OCI-LY1 (cell line): ENCODE measurements at regions not wholly inside any gene's neighbourhood (a gene's known extent, or its start where the extent isn't known, plus 50 kb on each side); places are given as distances from the start of the nearest gene placed in this dataset.

Experiments used
- H2AFZ ChIP-seq: fragments of 200-600 bp; sonication (generic), shearing (Covaris generic); 2 replicates; pipeline ENCODE4 v1.6.0; 2014; ENCODE audit warnings: antibody characterized with exemption, mild to moderate bottlenecking, low read length
- H3F3A ChIP-seq: fragments of 200-600 bp; sonication (generic), shearing (Covaris generic); 2 replicates; pipeline ENCODE4 v1.6.0; 2014; ENCODE audit warnings: mild to moderate bottlenecking, antibody characterized with exemption, low read length, moderate library complexity; ENCODE audit not compliant: insufficient read depth
- H3K27ac ChIP-seq: fragments of 200-600 bp; sonication (generic); 2 replicates; pipeline ENCODE4 v1.5.1; 2014; ENCODE audit warnings: low read length, mixed run types, mild to moderate bottlenecking, low read depth; ENCODE audit not compliant: poor library complexity, severe bottlenecking
- H3K27me3 ChIP-seq: fragments of 200-600 bp; sonication (generic); 2 replicates; pipeline ENCODE4 v1.6.0; 2014; ENCODE audit warnings: antibody characterized with exemption, mild to moderate bottlenecking, low read length, moderate library complexity; ENCODE audit not compliant: insufficient read depth
- H3K36me3 ChIP-seq: fragments of 200-600 bp; sonication (generic); 2 replicates; pipeline ENCODE4 v1.6.1; 2014; ENCODE audit warnings: mild to moderate bottlenecking, antibody characterized with exemption, low read length, moderate library complexity, mixed read lengths; ENCODE audit not compliant: insufficient read depth
- H3K4me1 ChIP-seq: fragments of 200-600 bp; sonication (generic); 2 replicates; pipeline ENCODE4 v1.5.1; 2014; ENCODE audit warnings: mild to moderate bottlenecking, low read length, moderate library complexity; ENCODE audit not compliant: insufficient read depth, severe bottlenecking
- H3K4me2 ChIP-seq: fragments of 200-600 bp; sonication (generic), shearing (Covaris generic); 2 replicates; pipeline ENCODE4 v1.6.1; 2014; ENCODE audit warnings: low read length
- H3K4me3 ChIP-seq: fragments of 200-600 bp; sonication (generic); 2 replicates; pipeline ENCODE4 v1.5.1; 2014; ENCODE audit warnings: low read length, low read depth, mild to moderate bottlenecking, mixed read lengths; ENCODE audit not compliant: poor library complexity, severe bottlenecking
- H3K79me2 ChIP-seq: fragments of 200-600 bp; shearing (Covaris generic); 2 replicates; pipeline ENCODE4 v1.6.1; 2016; ENCODE audit warnings: mixed run types, low read length, mixed read lengths; ENCODE audit not compliant: insufficient read depth
- H3K9ac ChIP-seq: fragments of 200-600 bp; sonication (generic), shearing (Covaris generic); 2 replicates; pipeline ENCODE4 v1.6.1; 2014; ENCODE audit warnings: mild to moderate bottlenecking, low read length, mixed read lengths
- H3K9me2 ChIP-seq: fragments of 200-600 bp; sonication (generic), shearing (Covaris generic); 2 replicates; pipeline ENCODE4 v1.6.1; 2014; ENCODE audit warnings: low read depth, mild to moderate bottlenecking, low read length, mixed read lengths
- H3K9me3 ChIP-seq: fragments of 200-600 bp; shearing (Covaris generic); 2 replicates; pipeline ENCODE4 v1.6.1; 2014; ENCODE audit warnings: low read length, mixed read lengths
- H4K20me1 ChIP-seq: fragments of 200-600 bp; sonication (generic), shearing (Covaris generic); 2 replicates; pipeline ENCODE4 v1.6.0; 2016; ENCODE audit warnings: mild to moderate bottlenecking, low read length; ENCODE audit not compliant: insufficient read depth
- EZH2 ChIP-seq: fragments of 200-600 bp; sonication (generic), shearing (Covaris generic); IDR thresholded peaks from 2 replicates; pipeline ENCODE4 v1.8.0; 2017; ENCODE audit warnings: borderline replicate concordance, mixed run types, mild to moderate bottlenecking, antibody characterized with exemption, low read length, moderate library complexity, mixed read lengths
- TF ChIP-seq, protein P1 (sequence below): fragments of 200-600 bp; sonication (generic), shearing (Covaris generic); IDR thresholded peaks from 2 replicates; pipeline ENCODE4 v1.5.1; 2017; ENCODE audit warnings: mild to moderate bottlenecking, antibody characterized with exemption, low read length, moderate library complexity, mixed read lengths

GRCh38 chr1:212520746-212521145 is 87.8 kb upstream of the ATF3 start:
- Histone ChIP-seq H3K79me2 (no peaks in the 10 kb centered on the region), H3K27ac (no peak overlapping the region), H2AFZ (no peak overlapping the region)

DNA sequence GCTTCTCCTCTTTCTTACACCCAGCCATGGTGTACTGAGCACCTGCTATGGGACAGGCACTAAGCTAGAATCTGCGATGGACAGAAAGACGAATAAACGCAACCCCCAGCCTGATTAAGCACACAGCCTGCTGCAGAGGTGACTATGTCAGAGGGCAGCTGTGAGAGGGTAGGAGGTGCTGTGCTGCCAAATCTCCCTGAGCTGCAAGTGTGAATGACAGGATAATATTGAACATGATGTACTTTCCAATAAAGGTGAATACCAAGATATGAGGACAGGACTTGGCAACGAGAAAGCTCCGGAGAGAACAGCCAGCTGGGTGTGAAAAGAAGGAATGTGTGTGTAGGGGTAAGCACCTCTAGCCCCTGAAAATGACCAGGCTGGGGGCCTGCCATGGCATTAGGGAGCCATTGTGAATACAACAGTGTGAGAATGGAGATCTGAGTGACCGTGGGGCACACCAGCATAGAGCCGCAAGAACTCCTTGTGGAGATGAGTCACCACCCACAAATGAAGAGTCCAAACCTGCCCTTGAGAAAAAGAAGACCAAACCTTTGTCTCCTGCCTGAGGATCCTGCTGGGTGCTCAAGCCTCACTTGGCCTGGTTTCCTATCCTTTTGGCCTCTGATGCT is 83.0 kb upstream of the ATF3 start:
- Histone ChIP-seq H3K36me3 (no peaks in the 10 kb centered on the region), H3K4me1 (no peaks in the 10 kb centered on the region), H3K9me3 (no peaks in the 10 kb centered on the region), H3K9ac (no peak overlapping the region), H4K20me1 (no peaks in the 10 kb centered on the region), H3K27me3 (peaks cover 3% of the 10 kb centered on the region; the same call in 1 of the 2 replicates), H2AFZ (no peak overlapping the region), H3K4me2 (no peak overlapping the region), H3K27ac (no peak overlapping the region), H3K9me2 (no peaks in the 10 kb centered on the region), H3K79me2 (no peaks in the 10 kb centered on the region), H3F3A (no peaks in the 10 kb centered on the region), H3K4me3 (no peak overlapping the region)
- TF ChIP-seq EZH2, result no peak
- TF ChIP-seq, protein P1, sequence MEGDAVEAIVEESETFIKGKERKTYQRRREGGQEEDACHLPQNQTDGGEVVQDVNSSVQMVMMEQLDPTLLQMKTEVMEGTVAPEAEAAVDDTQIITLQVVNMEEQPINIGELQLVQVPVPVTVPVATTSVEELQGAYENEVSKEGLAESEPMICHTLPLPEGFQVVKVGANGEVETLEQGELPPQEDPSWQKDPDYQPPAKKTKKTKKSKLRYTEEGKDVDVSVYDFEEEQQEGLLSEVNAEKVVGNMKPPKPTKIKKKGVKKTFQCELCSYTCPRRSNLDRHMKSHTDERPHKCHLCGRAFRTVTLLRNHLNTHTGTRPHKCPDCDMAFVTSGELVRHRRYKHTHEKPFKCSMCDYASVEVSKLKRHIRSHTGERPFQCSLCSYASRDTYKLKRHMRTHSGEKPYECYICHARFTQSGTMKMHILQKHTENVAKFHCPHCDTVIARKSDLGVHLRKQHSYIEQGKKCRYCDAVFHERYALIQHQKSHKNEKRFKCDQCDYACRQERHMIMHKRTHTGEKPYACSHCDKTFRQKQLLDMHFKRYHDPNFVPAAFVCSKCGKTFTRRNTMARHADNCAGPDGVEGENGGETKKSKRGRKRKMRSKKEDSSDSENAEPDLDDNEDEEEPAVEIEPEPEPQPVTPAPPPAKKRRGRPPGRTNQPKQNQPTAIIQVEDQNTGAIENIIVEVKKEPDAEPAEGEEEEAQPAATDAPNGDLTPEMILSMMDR, result no peak

More at GRCh38 chr1:212520746-212521145, 87.8 kb upstream of the ATF3 start:
- Histone ChIP-seq H3K27me3 (no peaks in the 10 kb centered on the region), H3K4me1 (no peaks in the 10 kb centered on the region), H3K4me2 (no peak overlapping the region), H4K20me1 (no peaks in the 10 kb centered on the region), H3F3A (no peaks in the 10 kb centered on the region), H3K36me3 (no peaks in the 10 kb centered on the region), H3K4me3 (no peak overlapping the region), H3K9me2 (no peaks in the 10 kb centered on the region), H3K9me3 (no peaks in the 10 kb centered on the region), H3K9ac (no peak overlapping the region)
- no peak for TF ChIP-seq EZH2
- TF ChIP-seq, protein P1, result no peak

- Histone ChIP-seq H3K9me3 (no peaks in the 10 kb centered on the region), H3K4me3 (no peak overlapping the region), H4K20me1 (no peaks in the 10 kb centered on the region), H3K9ac (no peak overlapping the region), H3F3A (no peaks in the 10 kb centered on the region), H3K4me1 (no peaks in the 10 kb centered on the region), H3K4me2 (no peak overlapping the region), H3K79me2 (no peaks in the 10 kb centered on the region), H3K9me2 (no peaks in the 10 kb centered on the region), H2AFZ (no peak overlapping the region), H3K27me3 (peaks cover 3% of the 10 kb centered on the region; the same call in 1 of the 2 replicates), H3K27ac (no peak overlapping the region), H3K36me3 (no peaks in the 10 kb centered on the region)
- TF ChIP-seq, protein P1, result no peak
- TF ChIP-seq EZH2, result no peak
Measured at GRCh38 chr1:212526111-212526491, 82.5 kb upstream of the ATF3 start.
